ENCODE measurements at regions not wholly inside any gene's neighbourhood (a gene's known extent, or its start where the extent isn't known, plus 50 kb on each side); places are given as distances from the start of the nearest gene placed in this dataset.

DNA sequence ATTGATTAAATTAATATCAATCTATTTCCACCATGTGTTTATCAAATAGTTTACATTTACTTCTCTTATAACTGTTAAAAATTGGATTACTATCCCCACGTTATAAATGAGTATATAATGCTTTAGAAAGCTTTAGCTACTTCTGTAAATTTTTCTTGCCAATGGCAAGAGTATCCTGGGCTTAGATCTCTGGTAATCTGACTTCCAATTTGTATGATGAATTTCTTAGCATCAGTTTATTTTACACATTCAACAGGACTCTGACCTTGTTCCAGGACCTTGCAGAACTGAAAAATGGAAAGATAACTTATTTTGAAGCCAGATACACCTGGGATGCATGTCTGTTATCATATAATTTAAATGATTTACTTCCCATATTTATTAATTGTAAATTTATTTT is 2759.4 kb downstream of the PCDH9 start:
- TF ChIP-seq, protein P1, sequence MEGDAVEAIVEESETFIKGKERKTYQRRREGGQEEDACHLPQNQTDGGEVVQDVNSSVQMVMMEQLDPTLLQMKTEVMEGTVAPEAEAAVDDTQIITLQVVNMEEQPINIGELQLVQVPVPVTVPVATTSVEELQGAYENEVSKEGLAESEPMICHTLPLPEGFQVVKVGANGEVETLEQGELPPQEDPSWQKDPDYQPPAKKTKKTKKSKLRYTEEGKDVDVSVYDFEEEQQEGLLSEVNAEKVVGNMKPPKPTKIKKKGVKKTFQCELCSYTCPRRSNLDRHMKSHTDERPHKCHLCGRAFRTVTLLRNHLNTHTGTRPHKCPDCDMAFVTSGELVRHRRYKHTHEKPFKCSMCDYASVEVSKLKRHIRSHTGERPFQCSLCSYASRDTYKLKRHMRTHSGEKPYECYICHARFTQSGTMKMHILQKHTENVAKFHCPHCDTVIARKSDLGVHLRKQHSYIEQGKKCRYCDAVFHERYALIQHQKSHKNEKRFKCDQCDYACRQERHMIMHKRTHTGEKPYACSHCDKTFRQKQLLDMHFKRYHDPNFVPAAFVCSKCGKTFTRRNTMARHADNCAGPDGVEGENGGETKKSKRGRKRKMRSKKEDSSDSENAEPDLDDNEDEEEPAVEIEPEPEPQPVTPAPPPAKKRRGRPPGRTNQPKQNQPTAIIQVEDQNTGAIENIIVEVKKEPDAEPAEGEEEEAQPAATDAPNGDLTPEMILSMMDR (IDR thresholded peaks at IDR 0.05; ENCODE audit: insufficient read depth, low read depth, low read length): no peak
- TF ChIP-seq EZH2 (IDR thresholded peaks at IDR 0.05; ENCODE audit: insufficient read depth, low read length): no peak

Measured in astrocyte (in vitro differentiated cells and primary cell).